HG03378 (cell line): ENCODE measurements at regions not wholly inside any gene's neighbourhood (a gene's known extent, or its start where the extent isn't known, plus 50 kb on each side); places are given as distances from the start of the nearest gene placed in this dataset.
"Not testable (repeated sequence)": the region's sequence is repeated elsewhere in the genome, so short reads cannot be mapped to it uniquely, and the experiment has no call there.

ENCODE experiments used
- ATAC-seq: cut with Tn5 transposase; IDR thresholded peaks from one replicate; pipeline ENCODE4 v1.9.1; 2021; ENCODE audit warnings: mild to moderate bottlenecking, moderate library complexity; ENCODE audit not compliant: unreplicated experiment

DNA sequence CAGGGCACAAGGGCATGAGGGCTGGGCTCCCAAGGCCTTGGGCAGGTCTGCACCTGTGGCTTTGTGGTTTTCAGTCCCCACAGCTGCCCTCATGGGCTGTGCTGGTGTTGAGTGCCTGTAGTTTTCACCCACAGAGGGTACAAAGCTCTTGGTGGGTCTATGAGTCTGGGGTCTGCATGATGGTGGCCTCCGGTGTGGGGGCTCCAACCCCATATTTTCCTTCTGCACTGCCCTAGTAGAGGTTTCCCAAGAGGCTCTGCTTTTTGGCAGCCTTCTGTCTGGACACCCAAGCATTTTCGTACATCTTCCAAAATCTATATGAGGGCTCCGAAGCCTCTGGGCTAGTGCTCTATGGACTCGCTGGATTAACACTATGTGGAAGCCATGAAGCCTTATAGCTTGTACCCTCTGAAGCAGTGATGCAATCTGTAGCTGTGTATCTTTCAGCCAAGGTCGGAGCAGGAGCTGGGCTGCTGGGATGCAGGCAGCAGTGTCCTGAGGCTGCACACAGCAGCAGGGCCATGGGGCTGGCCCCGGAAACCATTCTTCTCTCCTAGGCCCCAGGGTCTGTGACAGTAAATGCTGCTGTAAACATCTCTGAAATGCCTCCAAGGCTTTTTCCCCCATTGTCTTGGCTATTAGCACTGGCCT, 240.3 kb downstream of the CWH43 start:
- ATAC-seq = not testable (repeated sequence)

DNA sequence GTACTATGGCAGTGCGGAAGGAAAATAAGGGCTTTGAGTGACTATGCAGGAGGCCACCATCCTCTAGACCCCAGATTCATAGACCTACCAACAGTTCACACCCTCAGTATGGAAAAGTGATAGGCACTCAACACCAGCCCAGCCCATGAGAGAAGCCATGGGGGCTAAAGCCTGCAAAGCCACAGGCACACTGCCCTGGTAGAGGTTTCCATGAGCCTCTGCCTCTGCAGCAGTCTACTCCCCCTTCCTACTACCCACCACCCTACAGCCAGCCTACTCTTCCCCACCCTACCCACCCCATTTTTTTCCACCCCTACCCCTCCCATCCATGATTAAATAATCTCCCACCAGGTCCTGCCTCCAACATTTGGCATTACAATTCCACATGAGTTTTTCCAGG, 241.9 kb downstream of the CWH43 start:
- not testable (repeated sequence) for ATAC-seq

DNA sequence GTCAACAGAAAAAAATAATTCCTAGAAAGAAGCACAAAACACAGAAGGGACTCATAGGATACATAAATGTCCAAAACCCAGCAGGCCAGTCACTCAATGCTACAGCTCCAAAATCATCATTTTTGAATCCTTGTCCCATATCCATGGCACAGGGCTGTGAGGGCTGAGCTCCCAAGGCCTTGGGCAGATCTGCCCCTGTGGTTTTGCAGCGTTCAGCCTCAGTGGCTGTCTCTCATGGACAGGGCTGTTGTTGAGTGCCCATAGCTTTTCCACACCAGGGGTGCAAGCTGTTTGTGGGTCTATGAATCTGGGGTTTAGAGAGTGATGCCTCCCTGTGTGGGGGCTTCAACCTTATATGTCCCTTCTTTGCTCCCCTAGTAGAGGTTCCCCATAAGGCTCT, 243.2 kb downstream of the CWH43 start:
- ATAC-seq = not testable (repeated sequence)

DNA sequence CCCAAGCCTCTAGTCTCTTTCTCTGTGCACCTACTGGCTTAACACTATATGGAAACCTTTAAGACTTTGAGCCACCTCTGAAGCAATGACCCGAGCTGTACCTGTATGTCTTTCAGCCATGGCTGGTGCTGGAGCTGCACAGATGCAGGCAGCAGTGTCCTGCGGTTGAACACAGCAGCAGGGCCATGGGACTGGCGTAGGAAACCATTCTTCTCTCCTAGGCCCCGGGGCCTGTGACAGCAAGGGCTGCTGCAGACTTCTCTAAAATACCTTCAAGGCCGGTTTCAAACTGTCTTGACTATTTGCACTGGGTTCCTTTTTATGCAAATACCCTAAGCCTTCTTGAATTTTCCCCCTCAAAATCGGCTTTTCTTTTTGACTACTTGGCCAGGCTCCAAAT, 243.6 kb downstream of the CWH43 start:
- not testable (repeated sequence) for ATAC-seq

DNA sequence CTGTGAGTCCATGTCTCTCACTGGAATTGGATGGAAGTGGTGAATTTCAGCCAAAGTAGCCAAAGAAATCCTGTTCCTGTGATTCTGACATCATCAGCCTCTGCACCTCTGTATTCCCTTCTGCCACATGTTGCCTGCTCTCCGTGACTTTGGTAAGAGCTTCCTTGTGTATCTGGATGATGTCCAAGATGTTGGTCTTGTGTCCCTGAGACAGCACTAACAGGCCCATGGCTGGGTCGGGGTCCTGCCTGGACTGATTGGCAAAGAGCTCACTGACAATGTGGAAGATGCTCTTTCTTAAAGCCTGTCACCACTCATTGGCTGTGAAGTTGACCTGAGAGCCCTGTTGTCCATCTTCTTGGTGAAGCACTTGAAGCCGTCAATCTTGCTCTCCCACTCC, 247.3 kb downstream of the CWH43 start:
- ATAC-seq = not testable (repeated sequence)

DNA sequence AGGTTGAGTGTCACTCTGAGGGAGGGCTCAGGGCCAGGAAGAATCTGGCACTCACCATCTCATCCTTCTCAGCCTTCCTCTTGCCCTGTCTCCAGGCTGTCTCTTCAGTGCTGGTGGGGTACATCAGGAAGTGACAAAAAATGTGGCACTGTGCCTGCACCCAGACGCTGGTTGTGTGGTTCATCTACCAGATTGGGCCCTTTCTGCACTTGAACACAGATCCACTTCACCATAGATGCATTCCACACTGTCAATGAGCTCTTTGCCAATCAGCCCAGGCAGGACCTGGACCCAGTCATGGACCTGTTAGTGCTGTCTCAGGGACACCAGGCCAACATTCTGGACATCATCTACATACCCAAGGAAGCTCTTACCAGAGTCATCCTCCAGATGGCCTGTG, 247.7 kb downstream of the CWH43 start:
- not testable (repeated sequence) for ATAC-seq

DNA sequence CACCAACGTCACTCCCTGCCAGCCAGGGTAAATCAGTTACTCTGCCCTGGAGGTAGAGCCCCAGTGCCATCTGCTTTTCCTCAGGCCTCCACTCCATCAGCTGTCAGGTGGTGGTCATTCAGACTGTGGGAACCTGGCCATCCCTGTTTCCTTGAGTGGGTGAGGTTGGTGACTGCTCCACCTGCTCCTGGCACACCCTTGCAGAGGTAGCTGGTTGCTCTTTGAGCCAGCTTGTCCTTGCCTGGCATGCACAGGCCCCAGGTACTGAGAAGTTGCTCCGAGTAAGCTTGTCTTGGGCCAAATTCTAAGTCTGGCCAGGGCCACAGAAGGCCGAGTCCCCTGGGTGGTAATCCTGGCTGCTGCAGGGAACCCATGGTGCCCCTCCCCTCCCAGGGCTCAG, 248.3 kb downstream of the CWH43 start:
- ATAC-seq = not testable (repeated sequence)

DNA sequence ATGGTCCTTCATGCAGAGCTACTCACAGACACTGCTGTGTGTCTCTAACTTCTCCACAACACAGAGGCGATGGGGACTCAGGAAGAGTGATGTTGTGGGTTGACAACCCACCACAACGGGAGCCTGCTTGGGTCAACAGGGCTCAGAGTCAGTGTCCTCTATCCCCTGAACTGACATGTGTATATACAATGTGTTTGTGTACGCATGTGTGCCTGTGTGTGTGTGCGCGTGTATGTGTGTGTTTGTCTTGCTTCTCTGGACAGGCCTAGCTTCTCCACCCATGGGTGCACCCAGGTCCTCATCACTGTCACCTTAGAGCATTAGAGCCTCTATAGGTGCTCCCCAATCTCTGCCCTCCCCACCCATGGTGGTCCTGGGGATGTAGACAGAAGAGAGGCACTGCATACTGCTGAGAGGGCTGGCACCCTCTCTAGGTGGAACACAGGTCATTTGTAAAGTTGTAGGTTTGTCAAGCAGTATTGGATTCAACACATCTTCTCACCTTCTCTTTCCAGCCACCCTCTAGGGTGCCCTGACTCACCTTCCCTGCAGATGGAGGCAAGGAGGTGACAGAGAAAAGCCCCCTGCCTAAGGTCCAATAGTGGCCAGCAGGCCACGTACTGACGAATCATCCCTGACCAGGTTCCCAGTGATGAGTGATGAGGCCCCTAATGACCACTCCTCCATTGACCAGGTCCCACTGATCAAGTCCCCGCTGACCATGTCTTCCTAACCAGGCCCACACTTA, 249.5 kb downstream of the CWH43 start:
- not testable (repeated sequence) for ATAC-seq

DNA sequence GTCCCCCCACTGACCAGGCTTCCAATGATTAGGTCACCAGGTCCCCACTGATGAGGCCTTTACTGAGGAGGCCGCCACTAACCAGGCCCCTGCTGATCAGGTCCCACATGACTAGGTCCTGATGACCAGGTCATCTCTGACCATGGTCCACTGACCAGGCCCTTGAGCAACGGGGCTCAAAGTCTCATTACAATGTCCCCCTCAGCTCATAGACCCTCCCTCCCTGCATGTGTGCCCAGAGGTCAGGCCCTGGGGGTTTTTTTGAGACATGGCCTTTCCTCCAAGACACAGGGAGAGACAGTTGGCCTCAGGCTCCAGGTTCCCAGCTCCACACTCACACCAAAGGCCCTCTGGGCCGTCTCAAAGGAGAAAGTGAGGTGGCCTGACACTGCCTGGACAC, 250.4 kb downstream of the CWH43 start:
- ATAC-seq = not testable (repeated sequence)

DNA sequence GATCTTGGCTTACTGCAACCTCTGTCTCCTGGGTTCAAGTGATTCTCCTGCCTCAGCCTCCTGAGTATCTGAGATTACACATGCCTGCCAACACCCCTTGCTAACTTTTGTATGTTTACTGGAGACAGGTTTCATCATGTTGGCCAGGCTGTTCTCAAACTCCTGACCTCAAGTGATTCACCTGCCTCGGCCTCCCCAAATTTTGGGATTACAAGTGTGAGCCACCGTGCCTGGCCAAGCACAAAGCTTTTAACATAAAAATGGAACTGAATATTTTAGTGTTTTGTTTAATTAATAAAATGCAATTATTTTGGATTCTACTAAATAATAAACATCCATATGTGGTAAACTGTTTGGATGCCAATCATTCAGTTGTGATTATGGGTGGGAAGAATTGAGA, 255.2 kb downstream of the CWH43 start:
- not testable (repeated sequence) for ATAC-seq

DNA sequence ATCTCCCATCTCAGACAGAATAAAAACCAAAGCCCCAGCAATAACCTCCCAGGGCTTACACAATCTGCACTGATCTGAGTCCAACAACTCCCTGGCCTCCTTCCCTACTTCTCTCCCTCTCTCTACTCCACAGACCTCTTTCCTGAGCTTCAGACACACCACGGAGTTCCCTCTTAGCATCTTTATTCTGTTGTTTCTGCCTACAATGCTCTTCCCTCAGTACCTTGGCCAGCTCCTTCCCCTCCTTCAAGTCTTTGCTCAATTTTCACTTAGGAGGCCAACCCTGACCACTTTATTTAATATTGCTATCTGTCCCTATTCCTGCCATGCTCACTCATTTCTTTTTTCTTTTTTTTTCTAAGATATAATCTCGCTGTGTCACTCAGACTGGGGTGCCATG, 276.7 kb downstream of the CWH43 start:
- not testable (repeated sequence) for ATAC-seq

DNA sequence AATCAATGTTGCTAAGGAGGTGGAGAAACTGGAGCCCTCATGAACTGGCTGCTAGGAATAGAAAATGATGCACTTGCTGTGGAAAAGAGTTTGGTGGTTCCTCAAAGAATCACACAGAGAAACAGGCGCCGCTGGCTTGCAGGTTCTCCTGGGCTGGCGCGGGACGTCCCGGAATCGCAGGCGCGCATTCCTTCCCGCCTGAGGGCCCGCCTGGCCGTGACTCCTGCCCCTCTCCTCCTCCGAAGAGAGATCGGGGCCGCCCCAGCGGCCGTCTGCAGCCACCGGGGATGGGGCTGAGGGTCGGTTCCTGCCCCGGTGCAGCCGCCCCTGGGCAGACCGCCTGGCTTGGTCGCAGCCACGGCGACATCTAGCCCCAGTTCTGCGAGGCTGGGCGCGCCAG, 284.4 kb downstream of the CWH43 start:
- ATAC-seq = not testable (repeated sequence)

DNA sequence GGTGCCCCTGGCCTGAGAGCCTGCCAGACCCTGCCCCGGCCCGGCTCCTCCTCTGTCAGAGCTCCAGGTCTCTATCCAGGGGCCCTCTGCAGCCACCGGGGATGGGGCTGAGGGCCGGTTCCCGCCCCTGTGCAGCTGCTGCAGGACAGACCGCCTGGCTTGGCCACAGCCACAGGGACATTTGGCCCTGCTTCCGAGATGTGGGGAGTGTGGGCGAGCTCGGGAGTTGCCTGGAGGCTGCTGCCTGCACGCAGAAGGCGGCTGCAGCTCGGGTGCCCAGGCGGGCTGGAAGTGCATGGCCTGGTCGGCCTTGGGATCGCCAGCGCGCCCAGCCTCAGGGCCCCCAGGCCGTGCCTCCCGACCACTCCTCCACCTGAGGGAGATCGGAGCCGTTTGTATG, 284.8 kb downstream of the CWH43 start:
- not testable (repeated sequence) for ATAC-seq

DNA sequence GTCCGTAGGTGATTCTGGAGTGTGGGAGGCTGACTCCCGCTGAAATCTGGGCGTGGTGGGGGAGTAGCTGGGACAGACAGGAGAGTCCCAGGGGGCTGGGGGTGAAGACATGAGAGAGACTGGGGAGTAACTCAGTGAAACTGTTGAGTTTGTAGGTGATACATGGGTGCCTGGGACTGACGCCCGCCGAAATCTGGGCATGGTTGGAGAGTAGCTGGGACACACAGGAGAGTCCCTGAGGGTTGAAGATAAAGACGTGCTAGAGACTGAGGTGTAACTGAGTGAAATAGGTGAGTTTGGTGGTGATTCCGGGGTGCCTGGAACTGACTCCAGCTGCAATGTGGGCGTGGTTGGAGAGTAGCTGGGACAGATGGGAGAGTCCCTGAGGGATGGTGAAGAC, 299.8 kb downstream of the CWH43 start:
- not testable (repeated sequence) for ATAC-seq

DNA sequence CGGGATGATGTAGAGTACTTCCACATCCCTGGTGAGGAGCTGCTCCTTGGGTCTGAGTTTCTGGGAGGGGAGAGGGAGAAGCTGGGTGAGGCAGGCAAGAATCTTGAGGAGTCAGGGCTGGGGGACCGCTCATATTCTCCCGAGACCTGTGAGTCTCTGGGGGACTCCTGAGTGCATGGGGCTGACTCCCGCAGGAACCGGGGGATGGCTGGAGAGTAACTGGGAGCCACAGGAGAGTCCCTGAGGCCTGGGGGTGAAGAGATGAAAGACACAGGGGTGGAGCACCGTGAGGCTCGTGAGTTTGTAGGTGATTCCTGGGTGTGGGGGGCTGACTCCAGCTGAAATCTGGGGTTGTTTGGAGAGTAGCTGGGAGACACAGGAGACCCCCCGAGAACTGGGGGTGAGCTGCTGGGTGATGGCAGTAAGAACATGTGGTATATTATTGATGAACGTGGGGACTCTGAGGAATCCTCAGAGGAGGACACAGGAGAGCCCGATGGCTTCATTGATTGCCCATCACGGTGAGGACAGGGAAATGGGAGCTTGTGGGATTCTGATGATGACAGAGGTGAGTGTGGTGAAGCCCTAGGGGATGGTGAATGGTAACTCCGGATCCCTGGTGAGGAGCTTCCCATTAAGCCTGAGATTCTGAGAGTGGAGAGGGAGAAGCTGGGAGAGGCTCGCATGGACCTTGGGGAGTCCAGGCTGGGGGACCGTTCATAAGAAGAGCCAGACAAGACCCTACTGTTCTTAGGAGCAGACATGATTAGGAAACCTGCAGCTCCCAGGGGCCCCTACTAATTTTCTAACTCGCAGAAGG, 301.1 kb downstream of the CWH43 start:
- ATAC-seq = not testable (repeated sequence)

DNA sequence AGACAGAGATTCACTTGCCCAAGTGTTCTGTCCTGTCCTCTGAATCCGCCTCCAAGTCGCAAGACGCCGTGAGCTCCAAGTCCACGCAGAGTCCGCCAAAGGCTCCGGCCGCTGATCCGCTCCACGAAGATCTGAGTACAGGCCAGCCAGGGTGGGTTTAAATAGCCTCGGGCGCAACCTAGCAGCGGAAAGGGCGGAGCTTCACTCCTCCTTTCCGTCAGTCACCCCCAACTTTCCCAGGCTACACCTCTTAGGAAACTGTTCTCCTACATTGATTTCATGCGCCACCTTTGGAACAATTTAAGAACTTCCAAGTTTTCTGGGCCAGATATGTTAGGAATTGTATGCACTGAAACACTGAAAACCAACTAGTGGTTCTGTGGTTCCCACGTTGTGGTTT, 301.8 kb downstream of the CWH43 start:
- not testable (repeated sequence) for ATAC-seq

DNA sequence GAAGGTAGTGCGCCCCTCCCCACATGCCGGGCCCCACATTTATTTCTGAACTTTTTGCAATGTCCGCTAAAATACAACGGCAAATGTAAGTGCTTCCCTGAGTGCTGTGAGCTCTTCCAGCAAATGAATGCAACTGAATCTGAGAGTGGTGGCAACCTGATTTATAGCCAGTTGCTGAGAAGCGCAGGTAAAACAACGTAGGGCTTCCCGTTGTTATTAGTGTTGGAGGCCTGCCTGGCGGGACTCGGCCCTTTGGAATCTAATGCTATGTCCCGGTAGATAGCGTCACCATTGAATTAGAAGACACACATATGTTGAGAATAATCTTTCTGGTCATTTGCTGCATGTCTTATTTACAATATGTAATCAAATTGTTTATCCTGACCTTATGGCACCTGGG, 302.7 kb downstream of the CWH43 start:
- not testable (repeated sequence) for ATAC-seq

DNA sequence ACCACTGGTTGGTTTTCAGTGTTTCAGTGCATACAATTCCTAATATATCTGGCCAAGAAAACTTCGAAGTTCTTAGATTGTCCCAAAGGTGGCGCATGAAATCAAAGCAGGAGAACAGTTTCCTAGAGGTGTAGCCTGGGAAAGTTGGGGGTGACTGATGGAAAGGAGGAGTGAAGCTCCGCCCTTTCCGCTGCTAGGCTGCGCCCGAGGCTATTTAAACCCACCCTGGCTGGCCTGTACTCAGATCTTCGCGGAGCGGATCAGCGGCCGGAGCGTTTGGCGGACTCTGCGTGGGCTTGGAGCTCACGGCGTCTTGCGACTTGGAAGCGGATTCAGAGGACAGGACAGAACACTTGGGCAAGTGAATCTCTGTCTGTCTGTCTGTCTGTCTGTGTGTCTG, 328.7 kb downstream of the CWH43 start:
- not testable (repeated sequence) for ATAC-seq

DNA sequence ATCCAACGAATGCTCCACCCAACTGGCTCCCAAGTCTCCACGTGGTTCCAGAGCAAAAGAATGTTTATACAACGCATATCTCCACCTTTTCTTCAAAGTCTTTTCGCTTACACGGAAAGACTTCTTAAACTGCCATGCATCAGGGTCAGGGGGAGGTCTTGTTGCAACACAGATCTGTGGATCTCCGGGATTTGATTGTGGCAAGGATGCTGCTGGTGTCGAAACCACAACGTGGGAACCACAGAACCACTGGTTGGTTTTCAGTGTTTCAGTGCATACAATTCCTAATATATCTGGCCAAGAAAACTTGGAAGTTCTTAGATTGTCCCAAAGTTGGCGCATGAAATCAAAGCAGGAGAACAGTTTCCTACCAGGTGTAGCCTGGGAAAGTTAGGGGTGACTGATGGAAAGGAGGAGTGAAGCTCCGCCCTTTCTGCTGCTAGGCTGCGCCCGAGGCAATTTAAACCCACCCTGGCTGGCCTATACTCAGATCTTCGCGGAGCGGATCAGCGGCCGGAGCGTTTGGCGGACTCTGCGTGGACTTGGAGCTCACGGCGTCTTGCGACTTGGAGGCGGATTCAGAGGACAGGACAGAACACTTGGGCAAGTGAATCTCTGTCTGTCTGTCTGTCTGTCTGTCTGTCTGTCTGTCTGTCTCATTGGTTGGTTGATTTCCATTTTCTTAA, 334.8 kb downstream of the CWH43 start:
- not testable (repeated sequence) for ATAC-seq

DNA sequence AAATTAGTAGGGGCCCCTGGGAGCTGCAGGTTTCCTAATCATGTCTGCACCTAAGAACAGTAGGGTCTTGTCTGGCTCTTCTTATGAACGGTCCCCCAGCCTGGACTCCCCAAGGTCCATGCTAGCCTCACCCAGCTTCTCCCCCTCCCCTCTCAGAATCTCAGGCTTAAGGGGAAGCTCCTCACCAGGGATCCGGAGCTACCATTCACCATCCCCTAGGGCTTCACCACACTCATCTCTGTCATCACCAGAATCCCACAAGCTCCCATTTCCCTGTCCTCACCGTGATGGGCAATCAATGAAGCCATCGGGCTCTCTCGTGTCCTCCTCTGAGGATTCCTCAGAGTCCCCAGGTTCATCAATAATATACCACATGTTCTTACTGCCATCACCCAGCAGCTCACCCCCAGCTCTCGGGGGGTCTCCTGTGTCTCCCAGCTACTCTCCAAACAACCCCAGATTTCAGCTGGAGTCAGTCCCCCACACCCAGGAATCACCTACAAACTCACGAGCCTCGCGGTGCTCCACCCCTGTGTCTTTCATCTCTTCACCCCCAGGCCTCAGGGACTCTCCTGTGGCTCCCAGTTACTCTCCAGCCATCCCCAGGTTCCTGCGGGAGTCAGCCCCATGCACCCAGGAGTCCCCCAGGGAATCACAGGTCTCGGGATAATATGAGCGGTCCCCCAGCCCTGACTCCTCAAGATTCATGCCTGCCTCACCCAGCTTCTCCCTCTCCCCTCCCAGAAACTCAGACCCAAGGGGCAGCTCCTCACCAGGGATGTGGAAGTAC, 335.6 kb downstream of the CWH43 start:
- not testable (repeated sequence) for ATAC-seq
